OCI-LY7 (cell line): ENCODE measurements at regions not wholly inside any gene's neighbourhood (a gene's known extent, or its start where the extent isn't known, plus 50 kb on each side); places are given as distances from the start of the nearest gene placed in this dataset.

Experiments
- BruUV-seq: library from RNA; stranded (reverse); fragments of 400-500 nt; replicated peaks from 2 replicates; lab custom pipeline; 2021; lab: Mats Ljungman, UMichigan
- CTCF ChIA-PET: fragments of 300-600 bp; sonication (Branson Sonifier 250); formaldehyde crosslinking; loops from one replicate; lab custom pipeline; 2022; ENCODE audit warnings: antibody characterized with exemption; ENCODE audit not compliant: unreplicated experiment; lab: Charles Lee
- POLR2A ChIA-PET: fragments of 300-600 bp; sonication (Branson Sonifier 250); formaldehyde crosslinking; loops from one replicate; lab custom pipeline; 2022; ENCODE audit warnings: antibody characterized with exemption; lab: Charles Lee
- DNase-seq: peaks from one replicate; pipeline ENCODE4 v3.0.0-alpha.2; 2015; ENCODE audit warnings: low spot score
- H2AFZ ChIP-seq: fragments of 200-600 bp; sonication (generic), shearing (Covaris generic); 2 replicates; pipeline ENCODE4 v1.6.1; 2014; ENCODE audit warnings: mild to moderate bottlenecking, antibody characterized with exemption, low read length, moderate library complexity
- H3K27ac ChIP-seq: fragments of 200-600 bp; sonication (generic); 2 replicates; pipeline ENCODE4 v1.5.1; 2014; ENCODE audit warnings: mixed run types, low read depth, mild to moderate bottlenecking, moderate library complexity, low read length, inconsistent platforms; ENCODE audit not compliant: poor library complexity, severe bottlenecking
- H3K36me3 ChIP-seq: fragments of 200-600 bp; sonication (generic); 2 replicates; pipeline ENCODE4 v1.6.1; 2014; ENCODE audit warnings: mild to moderate bottlenecking, antibody characterized with exemption, low read length, moderate library complexity, mixed read lengths; ENCODE audit not compliant: insufficient read depth
- H3K4me1 ChIP-seq: fragments of 200-600 bp; sonication (generic); 2 replicates; pipeline ENCODE4 v1.5.1; 2014; ENCODE audit warnings: mild to moderate bottlenecking, low read length; ENCODE audit not compliant: insufficient read depth, poor library complexity, severe bottlenecking
- H3K4me2 ChIP-seq: fragments of 200-600 bp; sonication (generic); 2 replicates; pipeline ENCODE4 v1.6.1; 2014; ENCODE audit warnings: mild to moderate bottlenecking, low read length
- H3K4me3 ChIP-seq: fragments of 200-600 bp; sonication (generic); 2 replicates; pipeline ENCODE4 v1.5.1; 2014; ENCODE audit warnings: mild to moderate bottlenecking, low read depth, low read length; ENCODE audit not compliant: poor library complexity, severe bottlenecking
- H3K79me2 ChIP-seq: fragments of 200-600 bp; sonication (generic); 2 replicates; pipeline ENCODE4 v1.6.1; 2016; ENCODE audit warnings: low read depth, mild to moderate bottlenecking, low read length, moderate library complexity, mixed read lengths; ENCODE audit not compliant: insufficient read depth
- H3K9me2 ChIP-seq: fragments of 200-600 bp; sonication (generic); 2 replicates; pipeline ENCODE4 v1.6.1; 2016; ENCODE audit warnings: mild to moderate bottlenecking, low read length, mixed read lengths; ENCODE audit not compliant: insufficient read depth
- H3K9me3 ChIP-seq: fragments of 200-600 bp; sonication (generic); 2 replicates; pipeline ENCODE4 v1.6.1; 2014; ENCODE audit warnings: mild to moderate bottlenecking, mixed run types, low read length, mixed read lengths
- H4K20me1 ChIP-seq: fragments of 200-600 bp; sonication (generic); 2 replicates; pipeline ENCODE4 v1.6.1; 2014; ENCODE audit warnings: mild to moderate bottlenecking, antibody characterized with exemption, low read length, moderate library complexity, mixed read lengths; ENCODE audit not compliant: insufficient read depth
- EZH2phosphoT487 ChIP-seq: fragments of 200-600 bp; sonication (generic); IDR thresholded peaks from 2 replicates; pipeline ENCODE4 v1.6.1; 2018; ENCODE audit warnings: low read depth, borderline replicate concordance, mild to moderate bottlenecking, mixed run types, antibody characterized with exemption, low read length, moderate library complexity, mixed read lengths
- intact Hi-C: fragments of 100-400 bp; cut with micrococcal nuclease; formaldehyde crosslinking; loops from one replicate; pipeline ENCODE4 v1.10.0; 2022; ENCODE audit not compliant: unreplicated experiment
- TF ChIP-seq, protein P1 (sequence below): fragments of 200-600 bp; sonication (generic); conservative IDR thresholded peaks from 2 replicates; pipeline ENCODE4 v1.5.1; 2014; ENCODE audit warnings: mild to moderate bottlenecking, antibody characterized with exemption, low read length, moderate library complexity, mixed read lengths

DNA sequence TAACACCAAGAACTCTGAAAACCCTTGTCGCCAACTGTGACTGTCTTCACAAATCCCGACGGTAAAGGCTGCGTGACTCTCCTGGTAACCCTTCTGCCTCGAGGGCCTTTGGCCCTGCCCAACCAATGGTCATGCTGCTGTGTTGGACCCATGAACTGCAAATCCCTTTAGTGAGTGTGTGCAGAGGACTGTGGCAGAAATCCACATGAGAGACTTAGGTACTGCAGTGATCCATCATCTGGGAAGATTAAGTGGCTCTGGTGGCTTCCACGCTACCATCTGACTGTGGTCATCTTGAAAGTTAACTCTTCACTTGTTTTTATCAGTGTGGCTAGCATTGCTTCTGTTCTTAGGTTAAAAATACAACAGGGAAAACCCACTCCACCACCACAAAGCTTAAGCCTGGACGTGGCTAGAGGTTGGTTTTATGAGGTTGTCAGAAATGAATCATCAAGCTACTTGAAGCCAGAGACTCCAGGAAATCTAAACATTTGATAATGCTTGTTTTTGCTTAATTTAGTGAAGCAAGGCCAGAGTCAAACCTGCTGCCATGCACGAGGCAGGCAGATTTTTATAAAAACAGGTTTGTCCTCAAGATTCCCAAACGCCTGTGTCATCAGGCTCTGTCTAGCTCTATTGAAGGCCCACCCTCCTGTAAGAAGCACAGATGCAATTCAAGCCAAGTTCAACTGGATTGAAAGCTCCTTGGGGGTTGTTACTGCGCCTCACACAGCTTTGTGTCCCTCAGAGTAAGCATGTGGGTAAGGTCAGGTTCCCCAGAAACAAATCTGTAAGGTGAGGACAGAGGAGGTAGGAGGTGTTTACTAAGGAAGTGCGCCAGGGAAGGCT lies 52.7 kb upstream of the ERCC6L2 start:
- Histone ChIP-seq H3K4me2 (no peak overlapping the region), H4K20me1 (no peaks in the 10 kb centered on the region), H3K27ac (no peak overlapping the region), H3K4me3 (no peak overlapping the region), H3K9me2 (no peaks in the 10 kb centered on the region), H3K79me2 (no peaks in the 10 kb centered on the region), H3K36me3 (no peaks in the 10 kb centered on the region), H3K9me3 (no peaks in the 10 kb centered on the region), H2AFZ (no peak overlapping the region), H3K4me1 (no peaks in the 10 kb centered on the region)
- ChIA-PET CTCF (no interaction called here), POLR2A (no interaction called here)
- no peak for DNase-seq
- no TSS peak for BruUV-seq
- TF ChIP-seq EZH2phosphoT487, result no peak
- TF ChIP-seq, protein P1, sequence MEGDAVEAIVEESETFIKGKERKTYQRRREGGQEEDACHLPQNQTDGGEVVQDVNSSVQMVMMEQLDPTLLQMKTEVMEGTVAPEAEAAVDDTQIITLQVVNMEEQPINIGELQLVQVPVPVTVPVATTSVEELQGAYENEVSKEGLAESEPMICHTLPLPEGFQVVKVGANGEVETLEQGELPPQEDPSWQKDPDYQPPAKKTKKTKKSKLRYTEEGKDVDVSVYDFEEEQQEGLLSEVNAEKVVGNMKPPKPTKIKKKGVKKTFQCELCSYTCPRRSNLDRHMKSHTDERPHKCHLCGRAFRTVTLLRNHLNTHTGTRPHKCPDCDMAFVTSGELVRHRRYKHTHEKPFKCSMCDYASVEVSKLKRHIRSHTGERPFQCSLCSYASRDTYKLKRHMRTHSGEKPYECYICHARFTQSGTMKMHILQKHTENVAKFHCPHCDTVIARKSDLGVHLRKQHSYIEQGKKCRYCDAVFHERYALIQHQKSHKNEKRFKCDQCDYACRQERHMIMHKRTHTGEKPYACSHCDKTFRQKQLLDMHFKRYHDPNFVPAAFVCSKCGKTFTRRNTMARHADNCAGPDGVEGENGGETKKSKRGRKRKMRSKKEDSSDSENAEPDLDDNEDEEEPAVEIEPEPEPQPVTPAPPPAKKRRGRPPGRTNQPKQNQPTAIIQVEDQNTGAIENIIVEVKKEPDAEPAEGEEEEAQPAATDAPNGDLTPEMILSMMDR, result no peak
- intact Hi-C loops, result no loop called here

DNA sequence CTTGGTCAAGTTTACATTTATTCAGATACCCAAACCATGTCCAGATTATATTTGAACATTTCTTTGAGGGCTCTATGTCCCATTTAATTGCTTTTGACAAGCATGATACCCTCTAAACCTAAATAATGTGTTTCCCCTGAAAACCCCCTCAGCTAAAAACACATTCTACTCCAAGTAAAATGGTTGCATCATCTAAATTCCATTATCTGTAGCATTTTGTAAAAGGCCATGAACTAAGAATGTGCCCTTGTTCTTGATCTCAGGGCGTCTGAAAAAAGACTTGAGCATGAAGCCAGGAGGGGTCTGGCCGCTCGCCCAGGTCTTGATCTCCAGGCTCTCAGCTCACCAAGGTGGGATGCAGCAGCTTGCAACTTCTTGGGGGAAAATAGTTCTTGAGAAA lies 53.5 kb upstream of the ERCC6L2 start:
- ChIA-PET CTCF (no interaction called here), POLR2A (no interaction called here)
- no peak for DNase-seq
- Histone ChIP-seq H3K4me2 (no peak overlapping the region), H4K20me1 (no peaks in the 10 kb centered on the region), H3K4me1 (no peaks in the 10 kb centered on the region), H3K36me3 (no peaks in the 10 kb centered on the region), H3K4me3 (no peak overlapping the region), H3K9me3 (no peaks in the 10 kb centered on the region), H3K27ac (no peak overlapping the region), H3K79me2 (no peaks in the 10 kb centered on the region), H2AFZ (no peak overlapping the region), H3K9me2 (no peaks in the 10 kb centered on the region)
- TF ChIP-seq, protein P1, result no peak
- TF ChIP-seq EZH2phosphoT487, result no peak
- no TSS peak for BruUV-seq
- intact Hi-C loops, result no loop called here

DNA sequence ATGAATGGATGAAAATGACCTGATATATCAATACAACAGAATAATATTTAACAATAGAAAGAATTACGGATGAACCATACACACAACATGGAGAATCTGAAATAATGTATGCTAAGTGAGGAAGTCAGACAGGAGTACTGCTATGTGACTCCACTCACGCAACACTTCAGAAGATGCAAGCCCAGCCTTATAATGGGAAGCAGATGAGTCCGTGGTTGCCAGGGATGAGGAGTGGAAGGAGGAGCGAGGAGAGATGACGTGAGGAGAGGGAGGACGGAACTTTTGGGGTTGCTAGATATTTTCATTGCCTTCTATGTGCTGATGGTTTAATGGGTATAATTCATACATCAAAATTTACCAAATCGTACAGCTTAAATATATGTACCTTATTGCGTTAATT lies 55.4 kb upstream of the ERCC6L2 start:
- TF ChIP-seq, protein P1, result no peak
- no peak for TF ChIP-seq EZH2phosphoT487
- no peaks in the 10 kb centered on the region for H3K9me3 ChIP-seq
- H3K79me2 ChIP-seq, result no peaks in the 10 kb centered on the region
- no peaks in the 10 kb centered on the region for H4K20me1 ChIP-seq
- H3K4me2 ChIP-seq, result no peak overlapping the region
- H2AFZ ChIP-seq, result no peak overlapping the region
- no peaks in the 10 kb centered on the region for H3K4me1 ChIP-seq
- no TSS peak for BruUV-seq
- no peak overlapping the region for H3K4me3 ChIP-seq
- no peak for DNase-seq
- H3K27ac ChIP-seq, result no peak overlapping the region
- ChIA-PET POLR2A (no interaction called here), CTCF (no interaction called here)
- H3K36me3 ChIP-seq, result no peaks in the 10 kb centered on the region
- intact Hi-C loops, result no loop called here
- no peaks in the 10 kb centered on the region for H3K9me2 ChIP-seq
